ENCODE measurements at regions not wholly inside any gene's neighbourhood (a gene's known extent, or its start where the extent isn't known, plus 50 kb on each side); places are given as distances from the start of the nearest gene placed in this dataset.

DNA sequence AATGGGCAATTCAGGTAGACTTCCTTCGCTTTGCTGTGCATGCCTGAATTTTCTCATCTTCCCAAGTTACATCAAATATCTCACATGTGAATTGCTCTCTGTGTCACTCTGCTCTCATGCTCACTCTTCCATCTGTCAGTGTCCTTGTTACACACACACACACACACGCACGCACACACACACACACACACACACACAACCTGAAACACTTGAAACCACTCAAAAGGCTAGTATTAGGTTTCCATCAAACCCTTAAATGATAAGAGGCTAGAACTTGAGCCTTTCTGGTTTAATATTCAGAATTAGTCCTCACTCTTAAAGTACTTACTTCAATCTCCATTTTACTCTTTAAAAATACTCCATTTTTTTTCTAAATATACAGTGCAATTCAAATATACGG, 282.4 kb downstream of the C11orf87 start:
- Mint-ChIP-seq H3K4me1 (no peaks in the 10 kb centered on the region), H3K36me3 (ENCODE audit: low read depth) (no peaks in the 10 kb centered on the region), H3K27me3 (ENCODE audit: insufficient read depth) (no peaks in the 10 kb centered on the region), H3K4me3 (no peak overlapping the region), H3K9me3 (peaks cover 2% of the 10 kb centered on the region), H3K27ac (no peak overlapping the region)
- H3K9me3 ChIP-seq (ENCODE audit: control insufficient read depth, low read length): no peaks in the 10 kb centered on the region
- no peak overlapping the region for H3K27ac ChIP-seq (ENCODE audit: low read depth, low read length)
- H3K27me3 ChIP-seq (ENCODE audit: control insufficient read depth, insufficient read depth, low read length, poor library complexity, severe bottlenecking): no peaks in the 10 kb centered on the region
- no peak overlapping the region for H3K4me3 ChIP-seq (ENCODE audit: low read length)
- H3K36me3 ChIP-seq (ENCODE audit: control insufficient read depth, insufficient read depth, low read length): no peaks in the 10 kb centered on the region
- no peak overlapping the region for H3K9ac ChIP-seq (ENCODE audit: extremely low read depth, low read length, poor library complexity, severe bottlenecking)
- 57 to 93% methylated on average over 2 to 4 of the region's 4 CpGs for WGBS, 2 experiments (ENCODE audit: insufficient coverage in 1 of 2, insufficient read length in 1 of 2)
- no peaks in the 10 kb centered on the region for H3K4me1 ChIP-seq (ENCODE audit: control insufficient read depth, insufficient read depth, low read length)
- no peak for DNase-seq
- TF ChIP-seq, protein P1, sequence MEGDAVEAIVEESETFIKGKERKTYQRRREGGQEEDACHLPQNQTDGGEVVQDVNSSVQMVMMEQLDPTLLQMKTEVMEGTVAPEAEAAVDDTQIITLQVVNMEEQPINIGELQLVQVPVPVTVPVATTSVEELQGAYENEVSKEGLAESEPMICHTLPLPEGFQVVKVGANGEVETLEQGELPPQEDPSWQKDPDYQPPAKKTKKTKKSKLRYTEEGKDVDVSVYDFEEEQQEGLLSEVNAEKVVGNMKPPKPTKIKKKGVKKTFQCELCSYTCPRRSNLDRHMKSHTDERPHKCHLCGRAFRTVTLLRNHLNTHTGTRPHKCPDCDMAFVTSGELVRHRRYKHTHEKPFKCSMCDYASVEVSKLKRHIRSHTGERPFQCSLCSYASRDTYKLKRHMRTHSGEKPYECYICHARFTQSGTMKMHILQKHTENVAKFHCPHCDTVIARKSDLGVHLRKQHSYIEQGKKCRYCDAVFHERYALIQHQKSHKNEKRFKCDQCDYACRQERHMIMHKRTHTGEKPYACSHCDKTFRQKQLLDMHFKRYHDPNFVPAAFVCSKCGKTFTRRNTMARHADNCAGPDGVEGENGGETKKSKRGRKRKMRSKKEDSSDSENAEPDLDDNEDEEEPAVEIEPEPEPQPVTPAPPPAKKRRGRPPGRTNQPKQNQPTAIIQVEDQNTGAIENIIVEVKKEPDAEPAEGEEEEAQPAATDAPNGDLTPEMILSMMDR (conservative IDR thresholded peaks at IDR 0.05): no peak

DNA sequence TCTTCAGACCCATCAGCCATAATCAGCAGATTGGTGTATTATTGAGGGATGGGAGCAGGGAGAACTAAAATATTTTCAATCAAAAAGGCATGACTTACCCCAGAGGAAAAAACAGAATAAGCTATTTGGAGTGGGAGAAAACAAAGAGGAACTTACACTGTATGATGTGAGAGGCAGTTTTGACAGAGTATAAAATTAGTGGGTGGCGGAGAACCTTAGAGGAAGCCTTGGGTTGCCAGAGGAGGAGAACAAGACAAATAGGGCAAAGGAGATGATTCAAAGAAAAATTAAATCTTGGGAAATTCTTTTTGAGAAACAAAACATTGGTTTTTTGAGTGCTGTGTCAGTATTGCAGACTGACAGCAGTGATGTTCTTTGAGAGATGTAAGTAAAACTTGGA, 285.0 kb downstream of the C11orf87 start:
- no peaks in the 10 kb centered on the region for H3K36me3 Mint-ChIP-seq (ENCODE audit: low read depth)
- H3K36me3 ChIP-seq (ENCODE audit: control insufficient read depth, insufficient read depth, low read length): no peaks in the 10 kb centered on the region
- no peaks in the 10 kb centered on the region for H3K4me1 Mint-ChIP-seq
- H3K27me3 Mint-ChIP-seq (ENCODE audit: insufficient read depth): no peaks in the 10 kb centered on the region
- H3K4me3 ChIP-seq (ENCODE audit: low read length): no peak overlapping the region
- TF ChIP-seq, protein P1 (conservative IDR thresholded peaks at IDR 0.05): no peak
- H3K27ac Mint-ChIP-seq: no peak overlapping the region
- H3K4me1 ChIP-seq (ENCODE audit: control insufficient read depth, insufficient read depth, low read length): no peaks in the 10 kb centered on the region
- H3K9ac ChIP-seq (ENCODE audit: extremely low read depth, low read length, poor library complexity, severe bottlenecking): no peak overlapping the region
- no peaks in the 10 kb centered on the region for H3K9me3 ChIP-seq (ENCODE audit: control insufficient read depth, low read length)
- peaks cover 2% of the 10 kb centered on the region for H3K9me3 Mint-ChIP-seq
- H3K27ac ChIP-seq (ENCODE audit: low read depth, low read length): no peak overlapping the region
- H3K4me3 Mint-ChIP-seq: no peak overlapping the region
- no peak for DNase-seq
- H3K27me3 ChIP-seq (ENCODE audit: control insufficient read depth, insufficient read depth, low read length, poor library complexity, severe bottlenecking): no peaks in the 10 kb centered on the region
- WGBS, 2 experiments (ENCODE audit: insufficient coverage in 1 of 2, insufficient read length in 1 of 2): 88 to 94% methylated on average over 1 of the region's 1 CpG

DNA sequence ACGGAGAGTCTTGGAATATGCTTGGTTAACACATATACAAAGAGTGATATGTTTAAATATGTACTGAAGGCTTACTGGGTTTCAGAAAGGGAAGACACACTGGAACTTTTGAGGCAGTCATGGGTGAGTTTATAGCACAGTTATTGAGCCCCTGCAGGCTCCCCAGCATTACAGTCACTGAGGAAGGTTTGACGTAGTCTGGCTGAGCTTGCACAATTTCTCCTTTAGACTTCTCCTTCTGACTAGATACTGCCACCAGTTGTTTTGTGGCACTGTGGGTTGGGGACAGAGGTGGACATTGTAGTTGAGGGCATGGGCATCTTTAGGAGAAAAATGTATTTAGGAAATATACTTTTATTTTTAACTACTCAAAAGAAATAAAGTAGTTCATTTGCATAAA, 285.4 kb downstream of the C11orf87 start:
- TF ChIP-seq, protein P1 (conservative IDR thresholded peaks at IDR 0.05): no peak
- WGBS, 2 experiments (ENCODE audit: insufficient coverage in 1 of 2, insufficient read length in 1 of 2): 80 to 95% methylated on average over 1 to 2 of the region's 2 CpGs
- peaks cover 2% of the 10 kb centered on the region for H3K9me3 Mint-ChIP-seq

More for the DNA sequence above, 285.4 kb downstream of the C11orf87 start:
- no peak for DNase-seq
- Histone ChIP-seq H3K9me3 (ENCODE audit: control insufficient read depth, low read length) (no peaks in the 10 kb centered on the region), H3K4me3 (ENCODE audit: low read length) (no peak overlapping the region), H3K36me3 (ENCODE audit: control insufficient read depth, insufficient read depth, low read length) (no peaks in the 10 kb centered on the region), H3K27me3 (ENCODE audit: control insufficient read depth, insufficient read depth, low read length, poor library complexity, severe bottlenecking) (no peaks in the 10 kb centered on the region), H3K9ac (ENCODE audit: extremely low read depth, low read length, poor library complexity, severe bottlenecking) (no peak overlapping the region), H3K4me1 (ENCODE audit: control insufficient read depth, insufficient read depth, low read length) (no peaks in the 10 kb centered on the region), H3K27ac (ENCODE audit: low read depth, low read length) (no peak overlapping the region)
- no peaks in the 10 kb centered on the region for H3K36me3 Mint-ChIP-seq (ENCODE audit: low read depth)
- H3K4me3 Mint-ChIP-seq: no peak overlapping the region
- H3K27ac Mint-ChIP-seq: no peak overlapping the region
- no peaks in the 10 kb centered on the region for H3K27me3 Mint-ChIP-seq (ENCODE audit: insufficient read depth)
- no peaks in the 10 kb centered on the region for H3K4me1 Mint-ChIP-seq
